ENCODE measurements at regions not wholly inside any gene's neighbourhood (a gene's known extent, or its start where the extent isn't known, plus 50 kb on each side); places are given as distances from the start of the nearest gene placed in this dataset.

DNA sequence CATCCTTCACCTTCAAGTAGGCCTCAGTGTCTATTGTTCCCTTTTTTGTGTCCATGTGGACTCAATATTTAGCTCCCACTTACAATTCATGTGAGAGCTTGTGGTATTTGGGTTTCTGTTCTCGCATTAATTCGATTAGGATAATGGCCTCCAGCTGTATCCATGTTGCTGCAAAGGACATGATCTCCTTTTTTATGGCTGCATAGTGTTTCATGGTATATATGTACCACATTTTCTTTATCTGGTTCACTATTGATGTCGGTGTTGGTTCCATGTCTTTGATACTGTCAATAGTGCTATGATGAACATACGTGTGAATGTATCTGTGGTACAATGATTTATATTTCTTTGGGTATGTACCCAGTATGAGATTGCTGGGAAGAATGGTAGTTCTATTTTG lies 113.7 kb downstream of the FGF18 start:
- TF ChIP-seq JUND (IDR thresholded peaks at IDR 0.05; ENCODE audit: low read depth) = no peak
- in situ Hi-C loops (cut with HindIII; ENCODE audit: low pct_unique_long_range_greater_than_20kb, low sequenced_read_pairs) = no loop called here
- no peak for DNase-seq (ENCODE audit: low read depth in 1 of 2, low spot score in 1 of 2)

GRCh38 chr5:171534043-171534895 lies 114.8 kb downstream of the FGF18 start:
- TF ChIP-seq JUND (IDR thresholded peaks at IDR 0.05; ENCODE audit: low read depth) = no peak
- no peak for DNase-seq (ENCODE audit: low read depth in 1 of 2, low spot score in 1 of 2)
- in situ Hi-C loops (cut with HindIII; ENCODE audit: low pct_unique_long_range_greater_than_20kb, low sequenced_read_pairs) = no loop called here

GRCh38 chr5:171535162-171535561 lies 115.7 kb downstream of the FGF18 start:
- no peak for DNase-seq (ENCODE audit: low read depth in 1 of 2, low spot score in 1 of 2)
- TF ChIP-seq JUND (IDR thresholded peaks at IDR 0.05; ENCODE audit: low read depth) = no peak
- in situ Hi-C loops (cut with HindIII; ENCODE audit: low pct_unique_long_range_greater_than_20kb, low sequenced_read_pairs) = no loop called here

- TF ChIP-seq JUND (IDR thresholded peaks at IDR 0.05; ENCODE audit: low read depth) = no peak
- in situ Hi-C loops (cut with HindIII; ENCODE audit: low pct_unique_long_range_greater_than_20kb, low sequenced_read_pairs) = no loop called here
- no peak for DNase-seq (ENCODE audit: low read depth in 1 of 2, low spot score in 1 of 2)
Observed at GRCh38 chr5:171537070-171537849, 117.8 kb downstream of the FGF18 start.

DNA sequence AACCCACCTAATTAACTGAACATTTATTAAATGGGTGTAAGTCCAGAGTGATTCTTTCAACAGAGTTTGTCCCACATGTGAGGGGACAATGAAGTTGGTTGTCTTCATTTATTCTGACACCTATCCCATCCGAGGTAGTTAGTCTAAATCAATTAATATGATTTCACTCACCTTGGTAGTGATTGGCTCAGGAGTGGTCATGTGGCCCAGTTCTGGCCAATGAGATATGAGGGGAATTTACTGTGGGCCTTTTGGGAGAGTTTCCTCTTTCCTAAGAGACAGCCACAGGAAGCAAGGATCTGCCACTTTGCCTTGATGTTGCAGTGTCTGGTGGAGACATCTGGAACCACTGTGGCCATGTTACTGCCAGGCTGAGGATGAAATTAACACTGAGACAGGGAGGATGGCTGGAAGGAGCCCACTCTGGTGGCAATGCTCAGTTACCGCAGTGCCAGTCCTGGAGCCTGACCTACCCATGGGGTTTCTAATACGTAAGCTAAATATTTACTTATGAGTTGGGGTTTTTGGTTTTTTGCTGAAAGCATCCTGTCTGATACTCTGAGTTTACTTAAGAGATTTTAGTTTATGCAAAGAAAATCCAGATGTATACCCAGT lies 118.6 kb downstream of the FGF18 start:
- no peak for TF ChIP-seq JUND (IDR thresholded peaks at IDR 0.05; ENCODE audit: low read depth)
- no peak for DNase-seq (ENCODE audit: low read depth in 1 of 2, low spot score in 1 of 2)
- in situ Hi-C loops (cut with HindIII; ENCODE audit: low pct_unique_long_range_greater_than_20kb, low sequenced_read_pairs) = no loop called here

GRCh38 chr5:171538681-171539080 lies 119.2 kb downstream of the FGF18 start:
- TF ChIP-seq JUND (IDR thresholded peaks at IDR 0.05; ENCODE audit: low read depth) = no peak
- in situ Hi-C loops (cut with HindIII; ENCODE audit: low pct_unique_long_range_greater_than_20kb, low sequenced_read_pairs) = no loop called here
- no peak for DNase-seq (ENCODE audit: low read depth in 1 of 2, low spot score in 1 of 2)

DNA sequence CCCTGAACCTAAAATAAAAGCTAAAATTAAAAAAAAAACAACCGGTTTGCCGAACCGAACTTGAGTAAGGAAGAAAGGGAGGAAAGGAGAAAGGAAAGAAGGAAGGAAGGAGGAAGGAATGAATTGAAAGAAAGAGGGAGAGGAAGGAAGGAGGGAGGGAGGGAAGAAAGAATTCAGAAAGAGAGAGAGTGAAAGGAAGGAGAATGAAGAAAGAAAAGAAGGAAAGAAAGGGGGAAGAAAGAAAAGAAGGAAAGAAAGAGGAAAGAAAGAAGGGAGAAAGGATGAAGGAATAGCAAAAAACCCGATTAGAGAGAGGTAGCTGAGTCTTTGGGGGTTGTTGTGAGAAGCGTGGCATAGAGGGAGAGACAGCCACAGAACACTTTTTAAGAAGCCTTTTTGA lies 121.4 kb downstream of the FGF18 start:
- DNase-seq (ENCODE audit: low read depth in 1 of 2, low spot score in 1 of 2) = no peak
- in situ Hi-C loops (cut with HindIII; ENCODE audit: low pct_unique_long_range_greater_than_20kb, low sequenced_read_pairs) = no loop called here
- no peak for TF ChIP-seq JUND (IDR thresholded peaks at IDR 0.05; ENCODE audit: low read depth)

- no peak for DNase-seq (ENCODE audit: low read depth in 1 of 2, low spot score in 1 of 2)
- in situ Hi-C loops (cut with HindIII; ENCODE audit: low pct_unique_long_range_greater_than_20kb, low sequenced_read_pairs) = no loop called here
- TF ChIP-seq JUND (IDR thresholded peaks at IDR 0.05; ENCODE audit: low read depth) = no peak
Observed at GRCh38 chr5:171541341-171541776, 121.9 kb downstream of the FGF18 start.

GRCh38 chr5:171542525-171543140 lies 123.2 kb downstream of the FGF18 start:
- in situ Hi-C loops (cut with HindIII; ENCODE audit: low pct_unique_long_range_greater_than_20kb, low sequenced_read_pairs) = no loop called here
- DNase-seq (ENCODE audit: low read depth in 1 of 2, low spot score in 1 of 2) = no peak
- no peak for TF ChIP-seq JUND (IDR thresholded peaks at IDR 0.05; ENCODE audit: low read depth)

DNA sequence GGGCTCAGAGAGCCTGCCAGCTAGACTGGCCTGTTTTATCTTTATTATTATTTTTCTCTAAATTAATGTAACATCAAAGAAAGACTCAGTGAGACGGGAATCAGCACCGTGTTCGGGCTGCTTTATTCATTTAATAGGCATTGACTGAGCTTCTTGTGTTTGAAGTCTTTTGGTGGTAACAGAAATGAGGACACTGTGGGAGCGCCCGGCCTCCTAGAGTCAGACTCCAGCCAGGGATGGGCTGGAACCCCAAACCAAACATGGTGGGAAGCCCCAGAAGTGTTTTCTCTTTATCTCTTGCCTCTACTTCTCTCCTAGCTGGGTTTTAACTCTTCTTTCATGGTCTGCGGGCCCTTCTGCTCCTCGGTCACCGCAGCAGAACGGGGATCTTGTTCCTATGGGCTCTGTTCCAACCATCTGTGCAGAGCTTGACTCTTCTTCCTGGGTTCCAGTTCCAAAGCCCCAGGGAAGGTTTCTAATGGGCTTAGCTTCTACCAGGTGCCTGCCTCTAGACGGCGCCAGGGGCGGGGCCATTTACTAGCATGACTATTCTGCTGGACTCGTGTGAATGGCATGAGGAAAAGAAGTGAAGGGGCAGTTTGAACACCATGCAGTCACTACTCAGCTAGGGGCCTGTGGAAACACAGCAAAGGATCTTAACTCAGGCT lies 123.8 kb downstream of the FGF18 start:
- in situ Hi-C loops (cut with HindIII; ENCODE audit: low pct_unique_long_range_greater_than_20kb, low sequenced_read_pairs) = no loop called here
- peak in 1 of 2 experiments; percentile 14 for DNase-seq (ENCODE audit: low read depth in 1 of 2, low spot score in 1 of 2)
- no peak for TF ChIP-seq JUND (IDR thresholded peaks at IDR 0.05; ENCODE audit: low read depth)

DNA sequence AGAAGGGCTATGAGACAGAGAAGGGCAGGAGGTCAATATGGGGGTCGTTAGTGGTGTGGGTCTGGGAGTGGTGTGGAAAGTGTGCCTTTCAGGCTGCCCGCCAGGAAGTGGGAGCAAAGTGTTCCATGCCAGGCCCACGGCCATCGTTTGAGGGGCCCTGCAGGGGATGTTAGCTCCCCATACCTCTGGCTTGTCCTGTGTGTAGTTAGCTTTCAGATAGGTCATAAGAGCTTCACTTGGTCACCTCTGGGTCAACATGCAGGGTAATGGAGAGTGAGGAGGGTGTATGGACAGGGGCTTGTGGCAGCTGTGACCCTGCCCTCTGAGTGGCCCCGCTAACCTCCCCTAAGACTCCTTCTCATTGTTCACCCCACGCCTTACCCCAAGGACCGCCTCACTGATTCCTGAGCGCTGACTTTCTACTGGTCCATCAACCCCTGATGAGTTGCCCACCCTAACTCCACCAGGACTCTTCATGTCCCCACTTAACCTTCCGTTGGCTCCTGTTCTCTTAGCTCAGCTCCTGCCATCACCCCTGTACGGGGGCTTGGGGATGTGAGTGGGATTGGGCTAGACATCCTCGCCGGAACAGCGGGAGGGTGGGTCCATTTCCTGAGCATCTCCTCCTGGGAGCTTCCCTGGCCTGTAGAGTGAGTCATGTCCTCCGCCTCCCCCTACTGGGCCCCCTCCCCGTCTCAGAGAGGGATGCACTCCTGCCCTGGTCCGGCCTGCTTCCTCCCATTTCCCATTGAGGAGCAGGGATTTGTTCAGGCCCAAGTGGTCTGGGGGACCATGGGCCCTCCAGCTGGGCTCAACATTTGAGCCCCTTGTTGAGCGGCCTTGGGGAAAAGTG lies 125.7 kb downstream of the FGF18 start:
- no peak for TF ChIP-seq JUND (IDR thresholded peaks at IDR 0.05; ENCODE audit: low read depth)
- DNase-seq (ENCODE audit: low read depth in 1 of 2, low spot score in 1 of 2) = no peak
- in situ Hi-C loops (cut with HindIII; ENCODE audit: low pct_unique_long_range_greater_than_20kb, low sequenced_read_pairs) = no loop called here
